IMR-90 (cell line): ENCODE measurements at regions not wholly inside any gene's neighbourhood (a gene's known extent, or its start where the extent isn't known, plus 50 kb on each side); places are given as distances from the start of the nearest gene placed in this dataset.

Experiments
- CEBPB ChIP-seq: IDR thresholded peaks from 2 replicates; pipeline ENCODE4 v1.6.1; 2012; ENCODE audit warnings: low read depth, low read length, improper control_type of control experiment
- CHD1 ChIP-seq: IDR thresholded peaks from 2 replicates; pipeline ENCODE4 v1.6.1; 2012; ENCODE audit warnings: low read depth, low read length, improper control_type of control experiment
- FOS ChIP-seq: fragments of 150-350 bp; IDR thresholded peaks from 2 replicates; pipeline ENCODE4 v1.6.1; 2016; ENCODE audit warnings: low read depth, low read length
- MXI1 ChIP-seq: IDR thresholded peaks from 2 replicates; pipeline ENCODE4 v1.6.1; 2012; ENCODE audit warnings: low read depth, mild to moderate bottlenecking, low read length, moderate library complexity, borderline replicate concordance
- NFE2L2 ChIP-seq: fragments of 150-350 bp; IDR thresholded peaks from 2 replicates; pipeline ENCODE4 v1.6.1; 2016; ENCODE audit warnings: low read depth, mild to moderate bottlenecking, low read length
- POLR2A ChIP-seq: IDR thresholded peaks from 2 replicates; pipeline ENCODE4 v1.6.1; 2012; ENCODE audit warnings: mild to moderate bottlenecking, low read depth, low read length
- RAD21 ChIP-seq: IDR thresholded peaks from 2 replicates; pipeline ENCODE4 v1.6.1; 2012; ENCODE audit warnings: low read length, improper control_type of control experiment
- RCOR1 ChIP-seq: IDR thresholded peaks from 2 replicates; pipeline ENCODE4 v1.6.1; 2012; ENCODE audit warnings: mild to moderate bottlenecking, low read length, improper control_type of control experiment; ENCODE audit not compliant: insufficient replicate concordance
- RFX5 ChIP-seq: IDR thresholded peaks from 2 replicates; pipeline ENCODE4 v1.8.0; 2012; ENCODE audit warnings: low read depth, mild to moderate bottlenecking, low read length, moderate library complexity
- SMC3 ChIP-seq: fragments of 150-350 bp; IDR thresholded peaks from 2 replicates; pipeline ENCODE4 v1.6.1; 2016; ENCODE audit warnings: low read depth, mild to moderate bottlenecking, antibody characterized with exemption, low read length, moderate library complexity
- TF ChIP-seq, protein P1 (sequence below): conservative IDR thresholded peaks from 2 replicates; pipeline ENCODE4 v1.5.1; 2012; ENCODE audit warnings: mild to moderate bottlenecking, low read depth, low read length, improper control_type of control experiment

DNA sequence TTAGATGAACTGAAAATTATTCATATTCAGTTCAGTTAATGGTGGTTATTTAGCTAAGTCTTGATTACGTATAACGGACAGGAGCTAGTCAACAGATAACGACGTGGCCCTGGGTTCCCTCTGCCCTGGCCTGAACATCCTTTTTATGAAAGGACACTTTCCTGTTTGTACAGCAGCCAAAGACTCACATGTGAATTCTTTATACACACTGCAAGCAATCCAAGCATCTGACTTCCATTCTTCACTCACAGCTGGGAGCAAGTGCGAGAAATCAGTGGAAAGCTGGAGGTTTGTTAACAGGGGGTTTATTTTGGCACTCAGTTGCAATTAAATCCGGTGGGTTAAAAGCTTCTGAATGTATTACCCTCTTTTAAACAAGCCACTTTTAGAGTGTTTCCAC lies 148.1 kb upstream of the GDF10 start:
- no peak for TF ChIP-seq SMC3
- TF ChIP-seq, protein P1, sequence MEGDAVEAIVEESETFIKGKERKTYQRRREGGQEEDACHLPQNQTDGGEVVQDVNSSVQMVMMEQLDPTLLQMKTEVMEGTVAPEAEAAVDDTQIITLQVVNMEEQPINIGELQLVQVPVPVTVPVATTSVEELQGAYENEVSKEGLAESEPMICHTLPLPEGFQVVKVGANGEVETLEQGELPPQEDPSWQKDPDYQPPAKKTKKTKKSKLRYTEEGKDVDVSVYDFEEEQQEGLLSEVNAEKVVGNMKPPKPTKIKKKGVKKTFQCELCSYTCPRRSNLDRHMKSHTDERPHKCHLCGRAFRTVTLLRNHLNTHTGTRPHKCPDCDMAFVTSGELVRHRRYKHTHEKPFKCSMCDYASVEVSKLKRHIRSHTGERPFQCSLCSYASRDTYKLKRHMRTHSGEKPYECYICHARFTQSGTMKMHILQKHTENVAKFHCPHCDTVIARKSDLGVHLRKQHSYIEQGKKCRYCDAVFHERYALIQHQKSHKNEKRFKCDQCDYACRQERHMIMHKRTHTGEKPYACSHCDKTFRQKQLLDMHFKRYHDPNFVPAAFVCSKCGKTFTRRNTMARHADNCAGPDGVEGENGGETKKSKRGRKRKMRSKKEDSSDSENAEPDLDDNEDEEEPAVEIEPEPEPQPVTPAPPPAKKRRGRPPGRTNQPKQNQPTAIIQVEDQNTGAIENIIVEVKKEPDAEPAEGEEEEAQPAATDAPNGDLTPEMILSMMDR = no peak
- no peak for TF ChIP-seq RAD21
- no peak for TF ChIP-seq POLR2A
- TF ChIP-seq RFX5 = no peak
- no peak for TF ChIP-seq CEBPB
- no peak for TF ChIP-seq MXI1
- TF ChIP-seq RCOR1 = no peak
- no peak for TF ChIP-seq NFE2L2
- TF ChIP-seq CHD1 = no peak
- no peak for TF ChIP-seq FOS
